Erythroblast (primary cell): ENCODE measurements at regions not wholly inside any gene's neighbourhood (a gene's known extent, or its start where the extent isn't known, plus 50 kb on each side); places are given as distances from the start of the nearest gene placed in this dataset.
A peak's percentile ranks its signal among the peaks of the same experiment; 100 is the strongest.

Experiments used
- DNase-seq, 2 experiments: peaks; one replicate each; lab custom pipeline; 2025; lab: John Stamatoyannopoulos, UW
- GATA1 ChIP-seq: IDR thresholded peaks from 2 replicates; pipeline ENCODE4 v1.6.1; 2011; ENCODE audit warnings: low read depth, mild to moderate bottlenecking, control low read depth, low read length, moderate library complexity
- POLR2A ChIP-seq: IDR thresholded peaks from 2 replicates; pipeline ENCODE4 v1.6.1; 2011; ENCODE audit warnings: mild to moderate bottlenecking, low read length

- DNase-seq, result no peak
- no peak for TF ChIP-seq POLR2A
- no peak for TF ChIP-seq GATA1
These were observed 217.9 kb upstream of the ZMIZ1 start for GRCh38 chr10:78850644-78851435.

GRCh38 chr10:78851647-78852046 lies 217.1 kb upstream of the ZMIZ1 start:
- no peak for TF ChIP-seq POLR2A
- TF ChIP-seq GATA1, result no peak
- DNase-seq, result no peak

- TF ChIP-seq POLR2A (no peak), GATA1 (no peak)
- peak; percentile 38 to 66 for DNase-seq
These were observed 216.1 kb upstream of the ZMIZ1 start for GRCh38 chr10:78852466-78853240.

GRCh38 chr10:78853864-78854263 lies 214.9 kb upstream of the ZMIZ1 start:
- DNase-seq, result no peak
- no peak for TF ChIP-seq POLR2A
- TF ChIP-seq GATA1, result no peak

- TF ChIP-seq GATA1 (no peak), POLR2A (no peak)
- no peak for DNase-seq
These were observed 212.3 kb upstream of the ZMIZ1 start for GRCh38 chr10:78856421-78856820.

- TF ChIP-seq POLR2A (no peak), GATA1 (no peak)
- no peak for DNase-seq
These were observed 211.6 kb upstream of the ZMIZ1 start for GRCh38 chr10:78857193-78857592.

- no peak for DNase-seq
- TF ChIP-seq POLR2A (no peak), GATA1 (no peak)
These were observed 209.5 kb upstream of the ZMIZ1 start for GRCh38 chr10:78859266-78859665.

- DNase-seq, result no peak
- TF ChIP-seq GATA1, result no peak
- TF ChIP-seq POLR2A, result no peak
These were observed 209.0 kb upstream of the ZMIZ1 start for GRCh38 chr10:78859769-78860168.

- no peak for DNase-seq
- TF ChIP-seq GATA1 (no peak), POLR2A (no peak)
These were observed 208.4 kb upstream of the ZMIZ1 start for GRCh38 chr10:78860260-78860914.

GRCh38 chr10:78861529-78862327 lies 207.0 kb upstream of the ZMIZ1 start:
- no peak for TF ChIP-seq GATA1
- no peak for TF ChIP-seq POLR2A
- no peak for DNase-seq

- no peak for DNase-seq
- TF ChIP-seq GATA1 (no peak), POLR2A (no peak)
These were observed 206.5 kb upstream of the ZMIZ1 start for GRCh38 chr10:78862328-78862640.

- TF ChIP-seq POLR2A (no peak), GATA1 (no peak)
- DNase-seq, result no peak
These were observed 205.4 kb upstream of the ZMIZ1 start for GRCh38 chr10:78863140-78863905.

- DNase-seq, result no peak
- TF ChIP-seq GATA1 (no peak), POLR2A (no peak)
These were observed 204.9 kb upstream of the ZMIZ1 start for GRCh38 chr10:78863906-78864239.
